Loucy (cell line): ENCODE measurements at regions not wholly inside any gene's neighbourhood (a gene's known extent, or its start where the extent isn't known, plus 50 kb on each side); places are given as distances from the start of the nearest gene placed in this dataset.

ENCODE experiments used
- H2AFZ ChIP-seq: fragments of 200-600 bp; sonication (generic); 2 replicates; pipeline ENCODE4 v1.6.0; 2016; ENCODE audit warnings: antibody characterized with exemption, mild to moderate bottlenecking, low read length, moderate library complexity
- H3F3A ChIP-seq: fragments of 200-600 bp; 2 replicates; pipeline ENCODE4 v1.6.0; 2016; ENCODE audit warnings: antibody characterized with exemption, low read depth, mild to moderate bottlenecking
- H3K27me3 ChIP-seq: fragments of 200-600 bp; sonication (generic); 2 replicates; pipeline ENCODE4 v1.6.1; 2014; ENCODE audit warnings: low read length, mild to moderate bottlenecking; ENCODE audit not compliant: insufficient read depth, poor library complexity, severe bottlenecking
- H3K36me3 ChIP-seq: fragments of 200-600 bp; sonication (generic); 2 replicates; pipeline ENCODE4 v1.6.1; 2016; ENCODE audit warnings: low read length; ENCODE audit not compliant: insufficient read depth
- H3K4me1 ChIP-seq: fragments of 200-600 bp; sonication (generic); 2 replicates; pipeline ENCODE4 v1.5.1; 2014; ENCODE audit warnings: low read length, mild to moderate bottlenecking; ENCODE audit not compliant: insufficient read depth, poor library complexity, severe bottlenecking
- H3K4me2 ChIP-seq: fragments of 200-600 bp; sonication (generic); 2 replicates; pipeline ENCODE4 v1.6.0; 2014; ENCODE audit warnings: antibody characterized with exemption, low read length, low read depth, mild to moderate bottlenecking; ENCODE audit not compliant: poor library complexity, severe bottlenecking
- H3K4me3 ChIP-seq: fragments of 200-600 bp; sonication (generic); 2 replicates; pipeline ENCODE4 v1.5.1; 2014; ENCODE audit warnings: low read length, mild to moderate bottlenecking, mixed read lengths; ENCODE audit not compliant: poor library complexity, severe bottlenecking
- H3K79me2 ChIP-seq: fragments of 200-600 bp; sonication (generic); 2 replicates; pipeline ENCODE4 v1.6.1; 2014; ENCODE audit warnings: low read length; ENCODE audit not compliant: insufficient read depth
- H3K9ac ChIP-seq: fragments of 200-600 bp; sonication (generic); 2 replicates; pipeline ENCODE4 v1.6.0; 2014; ENCODE audit warnings: mild to moderate bottlenecking, low read depth, low read length, moderate library complexity; ENCODE audit not compliant: poor library complexity, severe bottlenecking
- H3K9me2 ChIP-seq: fragments of 200-600 bp; sonication (generic); replicated peaks from 2 replicates; pipeline ENCODE4 v1.6.1; 2016; ENCODE audit warnings: low read depth, low read length, mixed read lengths
- H3K9me3 ChIP-seq: fragments of 200-600 bp; sonication (generic); 2 replicates; pipeline ENCODE4 v1.6.1; 2014; ENCODE audit warnings: mild to moderate bottlenecking, antibody characterized with exemption, low read length, low read depth; ENCODE audit not compliant: insufficient read depth
- H4K20me1 ChIP-seq: fragments of 200-600 bp; sonication (generic); 2 replicates; pipeline ENCODE4 v1.6.0; 2014; ENCODE audit warnings: antibody characterized with exemption, low read length, mild to moderate bottlenecking; ENCODE audit not compliant: insufficient read depth, poor library complexity, severe bottlenecking
- TF ChIP-seq, protein P1 (sequence below): fragments of 200-600 bp; sonication (generic); conservative IDR thresholded peaks from 2 replicates; pipeline ENCODE4 v1.5.1; 2014; ENCODE audit warnings: mild to moderate bottlenecking, antibody characterized with exemption, low read length

DNA sequence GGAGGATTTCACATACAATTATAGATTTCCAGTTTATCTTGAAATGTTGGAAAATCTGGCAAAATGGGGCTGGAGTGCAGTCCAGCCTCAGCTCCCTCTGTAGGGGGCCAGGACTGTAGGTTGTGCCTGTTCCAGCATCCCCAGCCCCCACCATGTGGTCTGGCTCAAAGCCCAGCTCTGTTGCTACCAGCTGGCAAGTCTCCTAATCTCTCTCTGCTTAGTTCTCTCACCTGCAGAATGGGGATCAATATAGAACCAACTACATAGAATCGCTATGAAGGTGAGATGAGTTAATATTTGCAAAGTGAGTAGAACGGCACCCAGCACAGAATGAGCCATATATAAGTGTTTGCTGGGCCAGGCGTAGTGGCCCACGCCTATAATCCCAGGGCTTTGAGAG, 50.0 kb upstream of the TARDBP start:
- H3K4me3 ChIP-seq, result no peak overlapping the region
- no peak overlapping the region for H3K9ac ChIP-seq
- TF ChIP-seq, protein P1, sequence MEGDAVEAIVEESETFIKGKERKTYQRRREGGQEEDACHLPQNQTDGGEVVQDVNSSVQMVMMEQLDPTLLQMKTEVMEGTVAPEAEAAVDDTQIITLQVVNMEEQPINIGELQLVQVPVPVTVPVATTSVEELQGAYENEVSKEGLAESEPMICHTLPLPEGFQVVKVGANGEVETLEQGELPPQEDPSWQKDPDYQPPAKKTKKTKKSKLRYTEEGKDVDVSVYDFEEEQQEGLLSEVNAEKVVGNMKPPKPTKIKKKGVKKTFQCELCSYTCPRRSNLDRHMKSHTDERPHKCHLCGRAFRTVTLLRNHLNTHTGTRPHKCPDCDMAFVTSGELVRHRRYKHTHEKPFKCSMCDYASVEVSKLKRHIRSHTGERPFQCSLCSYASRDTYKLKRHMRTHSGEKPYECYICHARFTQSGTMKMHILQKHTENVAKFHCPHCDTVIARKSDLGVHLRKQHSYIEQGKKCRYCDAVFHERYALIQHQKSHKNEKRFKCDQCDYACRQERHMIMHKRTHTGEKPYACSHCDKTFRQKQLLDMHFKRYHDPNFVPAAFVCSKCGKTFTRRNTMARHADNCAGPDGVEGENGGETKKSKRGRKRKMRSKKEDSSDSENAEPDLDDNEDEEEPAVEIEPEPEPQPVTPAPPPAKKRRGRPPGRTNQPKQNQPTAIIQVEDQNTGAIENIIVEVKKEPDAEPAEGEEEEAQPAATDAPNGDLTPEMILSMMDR, result no peak
- H3K36me3 ChIP-seq, result no peaks in the 10 kb centered on the region
- H3K27me3 ChIP-seq, result no peaks in the 10 kb centered on the region
- no peaks in the 10 kb centered on the region for H3K79me2 ChIP-seq
- H3K4me1 ChIP-seq, result no peaks in the 10 kb centered on the region
- H3K9me2 ChIP-seq, result no peaks in the 10 kb centered on the region
- H3F3A ChIP-seq, result no peaks in the 10 kb centered on the region
- H3K4me2 ChIP-seq, result no peak overlapping the region
- no peak overlapping the region for H2AFZ ChIP-seq
- no peaks in the 10 kb centered on the region for H3K9me3 ChIP-seq
- H4K20me1 ChIP-seq, result no peaks in the 10 kb centered on the region
